Thyroid gland (tissue), 4 donors: ENCODE measurements at regions not wholly inside any gene's neighbourhood (a gene's known extent, or its start where the extent isn't known, plus 50 kb on each side); places are given as distances from the start of the nearest gene placed in this dataset.

Experiments used
- POLR2A ChIP-seq, 2 donors: fragments of 450-650 bp; IDR thresholded peaks; one replicate each; pipeline ENCODE4 v1.6.1; 2017; ENCODE audit warnings: antibody characterized with exemption in 2 of 2, mild to moderate bottlenecking in 2 of 2, moderate library complexity in 1 of 2
- TF ChIP-seq, protein P1 (sequence below), 6 experiments: fragments of 200-600 bp in 3 of 6; fragments of 450-650 bp in 3 of 6; sonication (generic) in 3 of 6; IDR thresholded peaks; one replicate each; pipeline ENCODE4 v1.5.1; 2016 to 2019; ENCODE audit warnings: antibody characterized with exemption in 6 of 6, mild to moderate bottlenecking in 2 of 6, inconsistent platforms in 1 of 6, moderate library complexity in 1 of 6

DNA sequence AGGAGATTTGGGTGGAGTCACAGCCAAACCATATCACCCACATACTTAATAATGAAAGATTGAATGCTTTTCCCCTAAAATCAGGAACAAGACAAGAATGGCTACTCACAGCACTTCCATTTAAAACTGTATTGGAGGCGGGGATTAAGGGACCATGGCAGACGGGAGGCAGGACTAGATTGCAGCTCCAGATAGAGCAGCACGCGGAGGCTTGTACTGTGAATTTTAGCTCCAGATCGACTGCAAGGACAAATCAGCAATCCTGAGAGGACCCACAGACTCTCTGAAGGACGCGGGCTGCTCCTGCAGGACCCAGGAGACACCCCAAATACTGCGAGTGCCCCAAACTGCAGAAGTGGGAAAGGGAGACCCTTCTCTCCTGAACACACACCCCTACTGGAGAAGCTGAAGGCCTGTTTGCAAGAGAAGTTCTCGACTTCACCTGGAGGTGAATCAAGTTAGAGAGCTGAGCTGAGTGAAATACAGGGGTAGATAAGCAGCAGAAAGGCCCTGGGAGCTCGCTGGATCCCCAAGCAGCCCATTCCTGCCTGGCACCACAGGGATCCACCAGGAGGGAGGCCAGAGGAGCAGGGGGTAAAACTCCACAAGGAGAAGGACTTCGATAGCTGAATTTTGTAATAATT lies 207.4 kb upstream of the INTU start:
- TF ChIP-seq, protein P1, sequence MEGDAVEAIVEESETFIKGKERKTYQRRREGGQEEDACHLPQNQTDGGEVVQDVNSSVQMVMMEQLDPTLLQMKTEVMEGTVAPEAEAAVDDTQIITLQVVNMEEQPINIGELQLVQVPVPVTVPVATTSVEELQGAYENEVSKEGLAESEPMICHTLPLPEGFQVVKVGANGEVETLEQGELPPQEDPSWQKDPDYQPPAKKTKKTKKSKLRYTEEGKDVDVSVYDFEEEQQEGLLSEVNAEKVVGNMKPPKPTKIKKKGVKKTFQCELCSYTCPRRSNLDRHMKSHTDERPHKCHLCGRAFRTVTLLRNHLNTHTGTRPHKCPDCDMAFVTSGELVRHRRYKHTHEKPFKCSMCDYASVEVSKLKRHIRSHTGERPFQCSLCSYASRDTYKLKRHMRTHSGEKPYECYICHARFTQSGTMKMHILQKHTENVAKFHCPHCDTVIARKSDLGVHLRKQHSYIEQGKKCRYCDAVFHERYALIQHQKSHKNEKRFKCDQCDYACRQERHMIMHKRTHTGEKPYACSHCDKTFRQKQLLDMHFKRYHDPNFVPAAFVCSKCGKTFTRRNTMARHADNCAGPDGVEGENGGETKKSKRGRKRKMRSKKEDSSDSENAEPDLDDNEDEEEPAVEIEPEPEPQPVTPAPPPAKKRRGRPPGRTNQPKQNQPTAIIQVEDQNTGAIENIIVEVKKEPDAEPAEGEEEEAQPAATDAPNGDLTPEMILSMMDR (IDR thresholded peaks at IDR 0.05), result no peak
- no peak for TF ChIP-seq POLR2A (IDR thresholded peaks at IDR 0.05)
